ENCODE measurements at regions not wholly inside any gene's neighbourhood (a gene's known extent, or its start where the extent isn't known, plus 50 kb on each side); places are given as distances from the start of the nearest gene placed in this dataset.

GRCh38 chr1:87733386-87733785 is 404.7 kb downstream of the LMO4 start:
- TF ChIP-seq CTCF (IDR thresholded peaks at IDR 0.05) (no peak), POLR2A (IDR thresholded peaks at IDR 0.05) (no peak)

Data from body of pancreas (tissue), 4 donors.